ENCODE measurements at regions not wholly inside any gene's neighbourhood (a gene's known extent, or its start where the extent isn't known, plus 50 kb on each side); places are given as distances from the start of the nearest gene placed in this dataset.

DNA sequence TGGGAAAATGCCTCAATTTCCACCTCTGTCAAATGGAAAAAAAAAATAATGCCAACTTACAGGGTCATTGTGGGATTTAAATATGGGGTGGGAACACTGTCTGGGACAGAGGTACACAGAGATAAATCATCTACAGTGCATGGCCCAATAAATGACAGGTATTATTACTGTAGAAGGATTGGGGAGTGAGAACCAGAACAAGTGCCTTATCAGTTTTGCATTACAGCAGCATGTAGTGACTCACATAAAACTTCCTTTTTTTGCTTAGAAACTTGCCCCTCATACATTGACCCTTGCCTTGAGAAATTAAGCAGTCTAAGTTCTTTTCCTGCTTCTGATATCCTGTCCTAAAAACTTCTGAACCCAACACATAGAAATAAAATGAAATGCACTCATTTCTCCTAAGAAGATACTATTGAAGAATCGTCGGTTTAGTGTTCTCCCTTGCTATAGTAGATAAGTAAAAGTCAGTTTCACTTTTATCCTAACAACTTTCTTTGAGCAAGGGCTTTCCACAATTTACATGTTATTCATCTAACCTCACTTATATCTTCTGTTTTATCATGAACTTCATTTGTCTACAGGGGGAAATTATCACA lies 121.0 kb upstream of the HAAO start:
- Histone ChIP-seq H3K36me3 (no peaks in the 10 kb centered on the region), H3K4me1 (peaks cover 0 to 7% of the 10 kb centered on the region in 2 donors), H3K9me3 (no peaks in the 10 kb centered on the region), H3K27me3 (no peaks in the 10 kb centered on the region), H3K4me3 (no peak overlapping the region), H3K27ac (peak overlapping the region; percentile 36 to 41)
- intact Hi-C loops (cut with DNase I; ENCODE audit: low total_unique reads), result no loop called here
- TF ChIP-seq POLR2A (IDR thresholded peaks at IDR 0.05) (no peak), CTCF (IDR thresholded peaks at IDR 0.05) (no peak)
- DNase-seq, result no peak

DNA sequence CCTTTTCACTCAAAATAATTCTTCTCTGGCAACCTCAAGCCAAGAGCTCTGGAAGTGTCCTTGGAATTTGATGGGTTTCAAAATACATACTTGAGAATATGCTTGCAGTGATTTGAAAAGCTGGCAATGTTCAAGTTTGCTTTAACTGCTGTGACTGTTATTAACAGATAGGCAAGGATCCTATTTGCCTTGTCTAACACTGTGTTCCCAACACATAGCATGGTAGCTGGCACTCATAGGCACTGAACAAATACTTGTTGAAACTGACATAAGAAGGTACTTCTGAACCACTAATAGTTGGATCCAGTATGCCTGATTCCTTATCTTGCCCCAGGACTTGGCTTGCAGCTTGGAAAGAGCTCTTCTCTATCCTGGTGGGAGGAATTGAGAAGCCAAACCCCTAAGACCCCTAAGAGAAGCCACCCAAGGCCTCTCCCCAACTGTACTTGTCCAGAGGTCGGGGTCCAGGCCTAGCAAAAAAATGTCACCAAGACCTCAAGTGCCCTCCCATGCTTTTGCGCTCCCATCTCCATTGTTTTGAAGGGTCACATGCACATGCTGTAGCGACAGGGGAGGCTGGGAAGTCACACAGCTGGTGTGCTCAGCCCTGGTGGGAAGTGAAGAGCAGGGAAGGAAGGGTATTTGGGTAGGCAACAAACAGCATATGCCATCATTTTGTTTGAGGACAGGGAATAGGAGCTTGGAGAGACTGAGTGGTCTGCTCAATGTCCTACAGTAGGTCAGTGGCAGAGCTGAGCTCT lies 118.4 kb upstream of the HAAO start:
- intact Hi-C loops (cut with DNase I; ENCODE audit: low total_unique reads), result no loop called here
- TF ChIP-seq POLR2A (IDR thresholded peaks at IDR 0.05), result no peak
- no peak for TF ChIP-seq CTCF (IDR thresholded peaks at IDR 0.05)
- DNase-seq, result peak in 1 of 2 donors; percentile 6
- Histone ChIP-seq H3K27me3 (no peaks in the 10 kb centered on the region), H3K4me1 (peaks cover 12 to 14% of the 10 kb centered on the region in 2 donors), H3K36me3 (no peaks in the 10 kb centered on the region), H3K4me3 (no peak overlapping the region), H3K27ac (no peak overlapping the region), H3K9me3 (no peaks in the 10 kb centered on the region)

DNA sequence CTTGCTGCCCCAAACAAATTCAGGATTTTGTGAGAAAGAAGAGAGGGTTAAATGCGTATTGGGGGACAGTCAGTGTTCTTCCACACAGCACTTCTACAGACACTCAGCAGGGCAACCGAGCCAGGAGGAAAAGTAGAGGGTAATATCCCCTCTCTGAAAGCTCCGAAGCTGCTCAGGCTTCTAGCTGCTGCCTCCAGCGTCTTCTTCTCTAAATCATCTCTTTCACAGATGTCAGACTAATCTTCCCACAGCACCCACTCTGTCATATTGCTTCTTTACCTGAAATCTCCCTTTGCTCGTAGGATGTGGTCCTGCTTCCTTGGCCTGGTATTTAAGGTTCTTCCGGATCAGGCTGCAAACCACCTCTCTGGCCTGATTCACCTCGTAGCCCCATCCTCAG lies 117.6 kb upstream of the HAAO start:
- no peak for DNase-seq
- TF ChIP-seq POLR2A (IDR thresholded peaks at IDR 0.05) (no peak), CTCF (IDR thresholded peaks at IDR 0.05) (no peak)
- Histone ChIP-seq H3K27ac (no peak overlapping the region), H3K4me3 (no peak overlapping the region), H3K4me1 (peaks cover 12 to 20% of the 10 kb centered on the region in 2 donors), H3K27me3 (no peaks in the 10 kb centered on the region), H3K36me3 (no peaks in the 10 kb centered on the region), H3K9me3 (no peaks in the 10 kb centered on the region)
- intact Hi-C loops (cut with DNase I; ENCODE audit: low total_unique reads), result no loop called here

DNA sequence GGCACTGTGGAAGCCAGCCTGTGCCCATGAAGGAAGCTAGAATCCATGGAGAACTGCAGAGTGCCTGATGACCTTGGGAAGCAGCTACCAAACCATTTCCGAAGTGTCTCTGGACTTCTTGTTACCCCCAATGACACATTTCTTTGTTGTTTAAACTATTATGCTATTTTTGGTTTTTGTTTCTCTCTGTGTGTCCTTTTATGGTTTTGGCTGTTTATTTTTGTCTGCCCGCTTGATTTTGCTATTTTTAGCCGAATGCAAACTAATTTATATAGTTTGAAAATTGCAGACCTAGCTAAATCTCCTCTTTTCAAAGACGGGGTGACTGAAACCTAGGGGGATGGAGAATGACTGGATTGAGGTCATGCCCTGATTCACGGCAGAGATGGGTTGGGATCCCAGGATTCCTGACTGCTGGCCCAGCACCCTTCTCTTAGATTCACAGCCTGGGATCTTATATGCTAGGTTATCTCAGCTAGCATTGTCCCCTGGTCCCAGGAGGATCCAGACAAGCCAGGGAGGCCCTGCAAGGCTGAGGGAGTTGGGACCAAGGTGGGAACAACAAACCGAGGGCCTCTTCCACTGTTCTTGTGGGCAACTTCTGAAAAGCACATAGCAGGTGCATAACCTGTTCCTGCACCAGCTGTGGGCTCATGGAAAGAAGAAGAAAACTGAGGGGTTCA lies 116.3 kb upstream of the HAAO start:
- Histone ChIP-seq H3K27ac (peak overlapping the region; percentile 87 to 88), H3K9me3 (no peaks in the 10 kb centered on the region), H3K36me3 (no peaks in the 10 kb centered on the region), H3K4me1 (peaks cover 12 to 20% of the 10 kb centered on the region in 2 donors), H3K4me3 (no peak overlapping the region), H3K27me3 (no peaks in the 10 kb centered on the region)
- no peak for TF ChIP-seq CTCF (IDR thresholded peaks at IDR 0.05)
- no peak for TF ChIP-seq POLR2A (IDR thresholded peaks at IDR 0.05)
- DNase-seq, result no peak
- intact Hi-C loops (cut with DNase I; ENCODE audit: low total_unique reads), result no loop called here

DNA sequence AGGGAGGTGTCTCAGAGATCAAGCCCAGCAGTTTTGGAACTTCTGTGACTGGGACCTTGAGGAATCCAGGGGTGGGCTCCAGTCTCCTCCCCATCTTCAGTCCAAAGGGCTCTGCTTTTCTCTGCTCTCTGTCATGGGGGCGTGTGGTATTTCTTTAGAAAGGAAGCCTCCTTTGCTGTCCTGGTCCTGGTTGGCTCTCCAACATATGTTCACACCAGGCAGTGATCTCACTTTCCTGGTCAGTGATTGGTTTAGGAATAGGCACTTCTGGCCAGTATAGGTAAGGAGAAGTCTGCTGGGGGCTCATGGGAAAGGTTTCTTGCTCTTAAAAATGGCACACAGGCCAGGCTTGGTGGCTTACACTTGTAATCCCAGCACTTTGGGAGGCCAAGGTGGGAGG lies 115.5 kb upstream of the HAAO start:
- intact Hi-C loops (cut with DNase I; ENCODE audit: low total_unique reads), result no loop called here
- TF ChIP-seq POLR2A (IDR thresholded peaks at IDR 0.05) (no peak), CTCF (IDR thresholded peaks at IDR 0.05) (no peak)

More for the DNA sequence above, 115.5 kb upstream of the HAAO start:
- Histone ChIP-seq H3K27me3 (no peaks in the 10 kb centered on the region), H3K9me3 (no peaks in the 10 kb centered on the region), H3K36me3 (no peaks in the 10 kb centered on the region), H3K4me3 (no peak overlapping the region), H3K4me1 (peaks cover 12 to 20% of the 10 kb centered on the region in 2 donors), H3K27ac (peak overlapping the region; percentile 87 to 88)
- DNase-seq, result no peak
